Neutrophil (primary cell): ENCODE measurements at regions not wholly inside any gene's neighbourhood (a gene's known extent, or its start where the extent isn't known, plus 50 kb on each side); places are given as distances from the start of the nearest gene placed in this dataset.

Experiments
- H3K27ac ChIP-seq: fragments of 200-600 bp; sonication (generic); 2 replicates; pipeline ENCODE4 v1.5.1; 2016; ENCODE audit warnings: mild to moderate bottlenecking, moderate library complexity
- H3K27me3 ChIP-seq: fragments of 200-600 bp; sonication (generic); 2 replicates; pipeline ENCODE4 v1.6.0; 2016; ENCODE audit warnings: mild to moderate bottlenecking
- H3K36me3 ChIP-seq: fragments of 200-600 bp; sonication (generic); 2 replicates; pipeline ENCODE4 v1.5.1; 2017
- H3K4me1 ChIP-seq, 2 experiments: fragments of 200-600 bp in 1 of 2; sonication (generic) in 1 of 2; 1 replicate in 1 of 2; 2 replicates in 1 of 2; pipeline versions ENCODE4 v1.5.1 to v1.6.1; 2013 to 2016; ENCODE audit warnings: low read depth in 1 of 2, low read length in 1 of 2, mild to moderate bottlenecking in 1 of 2, moderate library complexity in 1 of 2; ENCODE audit not compliant: control insufficient read depth in 1 of 2, insufficient read depth in 1 of 2
- H3K4me3 ChIP-seq, 2 experiments: fragments of 200-600 bp in 1 of 2; sonication (generic) in 1 of 2; 1 replicate in 1 of 2; 2 replicates in 1 of 2; pipeline ENCODE4 v1.5.1; 2013 to 2016; ENCODE audit warnings: low read depth in 1 of 2, low read length in 1 of 2, mild to moderate bottlenecking in 1 of 2, moderate library complexity in 1 of 2
- H3K9me3 ChIP-seq: fragments of 200-600 bp; sonication (generic); 2 replicates; pipeline ENCODE4 v1.5.1; 2016
- CTCF ChIP-seq: fragments of 200-600 bp; sonication (generic); IDR thresholded peaks from 2 replicates; pipeline ENCODE4 v1.5.1; 2016; ENCODE audit warnings: antibody characterized with exemption

GRCh38 chr12:46043972-46044520 is 53.7 kb upstream of the SCAF11 start:
- H3K4me3 ChIP-seq = no peak overlapping the region
- peaks cover 0 to 4% of the 10 kb centered on the region in 2 experiments for H3K4me1 ChIP-seq
- no peaks in the 10 kb centered on the region for H3K27me3 ChIP-seq
- no peaks in the 10 kb centered on the region for H3K9me3 ChIP-seq
- no peak for TF ChIP-seq CTCF
- H3K27ac ChIP-seq = no peak overlapping the region
- no peaks in the 10 kb centered on the region for H3K36me3 ChIP-seq
